ENCODE measurements at regions not wholly inside any gene's neighbourhood (a gene's known extent, or its start where the extent isn't known, plus 50 kb on each side); places are given as distances from the start of the nearest gene placed in this dataset.

DNA sequence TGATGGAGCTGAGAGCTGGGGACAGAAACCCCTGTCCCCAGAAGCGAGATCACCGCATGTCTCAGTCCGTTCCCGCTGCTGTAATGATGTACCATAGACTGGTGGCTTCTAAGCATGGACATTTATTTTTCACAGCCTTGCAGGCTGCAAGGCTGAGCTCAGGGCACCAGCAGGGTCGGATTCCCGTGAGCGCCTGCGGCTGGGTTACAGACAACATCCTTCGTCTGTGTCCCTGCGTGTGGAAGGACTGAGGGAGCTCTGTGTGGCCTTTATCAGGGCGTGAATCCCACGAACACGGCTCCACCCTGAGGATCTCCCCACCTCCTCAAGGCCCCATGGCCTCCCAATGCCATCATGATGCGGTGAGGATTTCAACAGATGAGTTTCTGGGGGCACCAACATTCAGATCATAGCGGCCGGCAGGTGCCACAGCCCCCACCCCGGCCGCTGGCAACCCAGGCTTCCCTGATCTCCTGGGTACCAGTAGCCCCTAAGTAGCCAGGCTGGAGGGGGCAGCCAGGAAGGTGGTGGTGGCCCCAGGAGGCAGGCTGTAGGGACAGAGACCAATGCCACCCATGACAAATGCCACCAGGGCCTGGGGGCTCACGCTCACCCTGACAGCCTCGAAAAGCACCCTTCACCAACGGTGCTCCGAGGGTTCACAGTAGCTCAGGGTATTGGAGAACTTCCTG is 104.4 kb downstream of the CRYAA start:
- DNase-seq: no peak

DNA sequence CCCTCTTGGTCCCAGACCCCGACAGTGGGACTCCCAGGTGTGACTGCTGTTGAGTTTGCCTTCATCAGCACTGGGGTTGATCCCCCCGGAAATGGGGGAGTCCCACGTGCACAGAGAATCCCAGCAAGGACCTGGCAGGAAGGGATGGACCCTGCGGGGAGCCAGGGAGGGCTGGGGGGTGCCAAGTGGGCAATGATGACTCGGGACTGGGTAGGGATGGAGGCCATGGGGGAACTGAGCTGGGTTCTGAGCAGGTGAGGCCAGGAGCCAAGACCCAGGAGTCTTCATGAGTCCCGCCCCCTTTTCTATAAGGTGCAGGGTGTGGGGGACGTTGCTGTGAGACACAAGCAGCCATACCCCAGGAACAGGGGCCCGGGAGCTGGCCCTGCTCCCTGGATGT is 103.8 kb downstream of the CRYAA start:
- DNase-seq: no peak

DNA sequence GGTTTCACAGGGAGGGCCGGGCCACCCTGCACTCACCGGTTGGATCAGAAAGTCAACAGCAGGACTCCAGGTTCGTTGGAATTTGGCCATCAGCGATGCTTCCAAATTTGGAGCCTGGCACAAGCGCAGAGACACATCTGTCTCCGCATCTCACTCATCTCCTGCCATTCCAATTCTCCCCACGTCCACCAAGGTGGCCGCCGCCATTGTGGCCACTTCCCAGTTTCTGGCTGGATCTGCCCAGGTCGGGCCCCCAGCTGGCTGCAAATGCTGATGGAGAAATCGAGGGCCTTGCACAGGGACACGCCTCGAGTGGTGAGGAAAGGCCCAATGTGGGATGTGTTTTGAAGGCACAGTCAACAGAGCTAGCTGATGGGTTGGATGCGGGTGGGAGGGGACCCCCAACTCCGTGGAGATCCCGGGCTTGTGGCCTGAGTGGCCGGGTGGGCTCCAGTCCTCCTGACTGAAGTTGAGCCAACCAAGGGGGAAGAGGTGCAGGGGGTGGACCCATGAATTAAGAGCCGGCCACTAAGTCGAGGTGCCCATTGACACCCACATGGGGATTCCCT is 102.7 kb downstream of the CRYAA start:
- DNase-seq: no peak

DNA sequence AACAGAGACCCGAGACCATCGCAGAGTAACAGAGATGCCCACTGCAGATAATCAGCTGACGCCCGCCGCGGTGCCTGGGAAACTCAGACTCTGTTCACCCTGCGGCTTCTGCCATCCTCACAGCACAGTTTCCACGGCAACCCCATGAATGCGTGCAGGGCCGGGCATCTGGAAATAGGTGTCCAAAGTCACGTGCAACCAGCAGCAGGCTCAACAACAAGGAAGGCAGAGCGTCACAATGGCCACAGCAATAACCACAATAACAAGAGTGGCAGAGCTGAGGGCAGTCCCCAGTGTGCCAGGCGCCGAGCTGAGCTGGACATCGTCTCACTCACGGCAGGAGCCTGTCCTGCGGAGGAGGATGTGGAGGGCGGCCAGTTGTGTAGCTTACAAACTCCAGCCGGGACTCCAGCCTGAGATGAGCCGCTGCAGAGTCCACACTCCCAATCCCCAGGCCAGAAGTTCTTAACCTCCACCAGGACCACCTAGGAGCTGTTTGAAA is 102.0 kb downstream of the CRYAA start:
- DNase-seq: no peak

DNA sequence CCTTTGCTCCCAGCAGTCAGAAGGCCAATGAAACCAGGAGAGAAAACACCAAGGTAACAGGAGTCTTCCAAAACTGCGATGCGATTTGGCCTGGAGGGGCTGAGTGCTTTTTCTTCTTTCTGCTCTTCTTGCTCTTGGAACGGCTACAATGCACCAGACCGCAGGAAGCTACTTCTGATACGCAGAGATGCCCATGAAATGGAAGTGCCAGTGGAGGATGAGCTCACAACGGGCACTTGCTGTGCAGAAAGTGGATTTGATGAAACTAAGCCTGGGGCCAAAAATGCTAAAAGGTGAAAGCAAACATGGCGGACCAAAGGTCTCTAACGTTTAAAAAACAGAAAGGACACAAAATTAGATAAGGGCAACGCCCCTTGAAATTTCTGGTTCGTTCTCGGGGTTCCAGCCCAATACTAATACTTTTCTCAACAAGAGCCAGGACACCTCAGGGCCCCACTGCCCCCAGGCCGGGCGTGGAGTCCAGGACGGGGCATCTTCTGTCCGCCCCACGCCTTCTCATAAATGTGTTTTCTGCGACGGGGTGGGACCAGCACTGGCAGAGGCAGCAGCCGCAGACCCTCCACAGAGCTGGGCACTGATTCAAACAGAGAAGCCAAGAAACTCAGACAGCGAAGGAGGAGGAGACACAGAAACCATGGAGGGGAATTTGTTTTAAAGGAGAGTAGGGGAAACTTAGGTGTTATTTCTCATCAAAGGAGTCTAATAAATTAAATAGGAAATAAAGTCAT is 101.3 kb downstream of the CRYAA start:
- DNase-seq: no peak

DNA sequence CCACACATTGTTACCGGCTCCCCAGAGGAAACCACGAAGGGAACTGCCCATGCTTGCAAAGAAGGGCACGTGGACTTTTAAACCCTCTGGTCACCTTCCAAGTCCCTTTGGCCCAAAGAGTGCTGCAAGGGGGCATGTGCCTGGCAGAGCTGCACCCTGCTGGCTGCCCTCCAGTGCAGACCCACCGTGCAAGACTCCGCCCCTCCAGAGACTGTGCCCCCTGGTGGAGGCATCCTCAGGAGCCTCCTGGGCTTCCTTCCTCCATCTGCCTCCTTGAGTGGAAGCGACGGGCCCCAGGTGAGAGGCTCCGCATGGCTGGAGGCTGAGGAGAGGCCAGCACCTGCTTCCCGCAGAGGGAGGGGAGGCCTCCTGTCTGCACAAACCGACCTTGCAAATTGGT is 100.6 kb downstream of the CRYAA start:
- no peak for DNase-seq

DNA sequence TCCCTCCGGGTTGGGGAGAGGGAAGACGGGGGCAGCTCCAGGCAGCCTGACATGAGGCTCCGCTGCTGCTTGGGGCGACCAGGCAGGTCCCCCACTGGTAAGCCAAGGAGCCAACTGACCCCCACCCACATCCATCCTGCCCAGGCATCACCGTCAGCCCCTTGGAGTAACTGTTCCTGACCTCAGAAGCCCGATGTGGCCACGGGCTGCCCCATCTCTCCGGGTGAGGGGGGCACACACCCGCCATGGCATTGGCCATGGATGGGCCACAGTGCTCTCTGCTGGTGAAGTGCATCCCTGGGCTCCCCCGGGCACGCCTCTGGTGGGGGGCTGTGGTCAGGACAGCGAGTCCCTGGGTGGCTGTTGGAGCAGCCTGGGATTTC is 100.0 kb downstream of the CRYAA start:
- no peak for DNase-seq

DNA sequence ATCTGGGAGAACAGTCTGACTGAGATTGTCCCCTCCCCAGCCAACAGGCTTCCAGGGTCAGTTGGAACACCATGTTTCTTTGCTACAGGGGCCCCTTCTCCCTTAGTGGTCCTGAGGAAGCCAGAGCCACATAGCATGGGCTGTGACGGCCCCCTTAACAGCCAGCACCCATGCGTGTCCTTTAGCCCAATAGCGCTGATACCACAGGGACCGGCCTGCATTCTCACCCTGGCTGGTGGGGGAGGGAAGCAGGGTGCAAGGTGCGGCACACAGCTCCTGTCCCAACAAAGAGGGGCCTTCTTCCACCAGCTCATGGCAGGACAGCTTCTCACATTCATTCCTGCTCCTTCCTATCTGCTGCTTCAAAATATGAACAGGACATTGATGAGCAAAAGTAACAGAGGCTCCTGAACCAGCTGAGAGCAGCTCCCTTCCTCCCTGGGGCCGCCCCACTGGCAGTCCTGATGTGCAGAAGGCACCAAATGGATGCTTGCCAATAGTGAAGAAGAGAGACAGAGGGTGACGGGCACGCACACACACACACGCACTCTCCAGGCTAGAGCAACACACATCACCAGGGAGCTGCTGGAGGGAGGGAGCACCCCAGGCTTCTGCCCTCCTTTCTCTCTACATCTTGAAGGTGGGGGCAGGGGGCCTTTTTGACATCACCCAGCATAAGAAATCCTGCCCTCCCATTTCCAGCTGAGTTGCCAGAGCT is 99.4 kb downstream of the CRYAA start:
- no peak for DNase-seq

DNA sequence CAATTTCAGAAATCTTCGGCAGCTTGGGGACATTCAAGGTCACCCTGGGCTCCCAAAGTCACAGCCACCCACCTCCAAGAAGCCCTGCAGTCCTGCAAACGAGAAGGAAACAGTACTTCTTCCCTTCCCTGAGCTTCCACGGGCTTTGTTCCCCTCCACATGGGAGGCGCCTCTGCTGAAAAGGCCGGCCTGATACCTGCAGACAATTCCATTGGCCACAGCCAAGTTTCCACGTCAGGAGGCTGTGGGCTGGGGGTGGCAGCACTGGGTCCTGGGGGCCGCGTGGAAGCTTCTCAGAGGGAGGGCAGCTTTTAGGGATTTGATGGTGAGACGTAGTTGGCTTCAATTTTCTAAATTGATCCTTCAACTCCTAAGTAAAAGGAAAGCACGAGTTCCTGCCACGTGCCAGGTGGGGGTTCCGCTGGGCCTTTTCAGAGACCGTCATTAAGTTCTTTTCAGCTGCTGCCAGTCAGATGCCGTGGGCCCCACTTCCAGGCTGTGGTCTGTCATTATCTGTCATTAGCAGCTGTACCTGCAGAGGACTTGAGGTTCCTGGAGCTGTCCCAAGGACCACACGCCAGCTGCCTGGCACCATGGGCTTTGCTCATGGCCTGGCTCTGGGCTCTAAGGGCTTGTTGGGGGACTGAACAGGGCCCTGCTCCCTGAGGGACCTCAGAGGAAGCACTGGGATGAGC is 98.7 kb downstream of the CRYAA start:
- no peak for DNase-seq

DNA sequence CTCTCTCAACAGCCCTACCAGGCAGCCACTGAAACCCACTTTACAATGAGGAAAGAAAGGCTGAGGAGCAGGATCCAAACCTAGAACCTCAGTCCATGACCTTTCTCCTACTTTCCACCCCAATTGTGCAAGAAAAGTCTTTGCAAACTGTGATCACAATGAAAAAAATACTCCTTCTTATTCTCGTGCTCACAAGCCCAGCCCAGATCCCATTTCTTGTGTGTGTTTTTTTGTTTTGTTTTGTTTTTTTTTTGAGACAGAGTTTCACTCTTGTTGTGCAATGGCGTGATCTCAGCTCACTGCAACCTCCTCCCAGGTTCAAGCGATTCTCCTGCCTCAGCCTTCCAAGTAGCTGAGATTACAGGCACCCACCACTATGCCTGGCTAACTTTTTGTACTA is 97.7 kb downstream of the CRYAA start:
- no peak for DNase-seq

DNA sequence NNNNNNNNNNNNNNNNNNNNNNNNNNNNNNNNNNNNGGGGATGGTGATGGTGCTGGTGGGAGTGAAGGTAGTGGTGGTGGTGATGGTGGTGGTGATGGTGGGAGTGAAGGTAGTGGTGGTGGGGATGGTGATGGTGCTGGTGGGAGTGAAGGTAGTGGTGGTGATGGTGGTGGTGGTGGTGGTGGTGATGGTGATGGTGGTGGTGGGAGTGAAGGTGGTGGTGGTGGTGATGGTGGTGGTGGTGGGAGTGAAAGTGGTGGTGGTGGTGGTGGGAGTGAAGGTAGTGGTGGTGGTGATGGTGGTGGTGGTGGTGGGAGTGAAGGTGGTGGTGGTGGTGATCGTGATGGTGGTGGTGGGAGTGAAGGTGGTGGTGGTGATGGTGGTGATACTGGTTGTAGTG is 93.6 kb downstream of the CRYAA start:
- no peak for DNase-seq

All from right kidney (tissue), 1 donor.